NCI-H510A (cell line): ENCODE measurements at regions not wholly inside any gene's neighbourhood (a gene's known extent, or its start where the extent isn't known, plus 50 kb on each side); places are given as distances from the start of the nearest gene placed in this dataset.
"Not testable (repeated sequence)": the region's sequence is repeated elsewhere in the genome, so short reads cannot be mapped to it uniquely, and the experiment has no call there.

Experiments
- DNase-seq: peaks from one replicate; lab custom pipeline; 2025; lab: John Stamatoyannopoulos, UW

- DNase-seq: peak; percentile 23
These were observed 455.1 kb upstream of the DDX18 start for GRCh38 chr2:117359266-117359914.

GRCh38 chr2:117360586-117360985, 453.9 kb upstream of the DDX18 start:
- DNase-seq: no peak

- no peak for DNase-seq
These were observed 435.8 kb upstream of the DDX18 start for GRCh38 chr2:117378653-117379052.

GRCh38 chr2:117379928-117380327, 434.6 kb upstream of the DDX18 start:
- no peak for DNase-seq

- DNase-seq: not testable (repeated sequence)
These were observed 430.5 kb upstream of the DDX18 start for GRCh38 chr2:117383997-117384396.

- DNase-seq: no peak
These were observed 418.3 kb upstream of the DDX18 start for GRCh38 chr2:117396161-117396560.

- DNase-seq: no peak
These were observed 412.9 kb upstream of the DDX18 start for GRCh38 chr2:117401582-117401981.

GRCh38 chr2:117406443-117406842, 408.0 kb upstream of the DDX18 start:
- no peak for DNase-seq

- DNase-seq: no peak
These were observed 406.7 kb upstream of the DDX18 start for GRCh38 chr2:117407746-117408145.

- DNase-seq: no peak
These were observed 405.0 kb upstream of the DDX18 start for GRCh38 chr2:117409443-117409842.

- no peak for DNase-seq
These were observed 402.5 kb upstream of the DDX18 start for GRCh38 chr2:117411983-117412382.

- DNase-seq: no peak
These were observed 381.7 kb upstream of the DDX18 start for GRCh38 chr2:117432746-117433145.

GRCh38 chr2:117436697-117437096, 377.8 kb upstream of the DDX18 start:
- no peak for DNase-seq

- no peak for DNase-seq
These were observed 344.0 kb upstream of the DDX18 start for GRCh38 chr2:117470311-117471095.

- no peak for DNase-seq
These were observed 332.9 kb upstream of the DDX18 start for GRCh38 chr2:117481608-117482007.

- no peak for DNase-seq
These were observed 328.9 kb upstream of the DDX18 start for GRCh38 chr2:117485588-117485987.

- no peak for DNase-seq
These were observed 328.4 kb upstream of the DDX18 start for GRCh38 chr2:117486081-117486480.

GRCh38 chr2:117492209-117492851, 322.2 kb upstream of the DDX18 start:
- DNase-seq: no peak

GRCh38 chr2:117500721-117501120, 313.8 kb upstream of the DDX18 start:
- no peak for DNase-seq

- no peak for DNase-seq
These were observed 312.4 kb upstream of the DDX18 start for GRCh38 chr2:117502121-117502520.

- DNase-seq: no peak
These were observed 302.2 kb upstream of the DDX18 start for GRCh38 chr2:117512307-117512706.

GRCh38 chr2:117514371-117514770, 300.1 kb upstream of the DDX18 start:
- DNase-seq: no peak

- DNase-seq: no peak
These were observed 295.3 kb upstream of the DDX18 start for GRCh38 chr2:117519238-117519637.
